ENCODE measurements at regions not wholly inside any gene's neighbourhood (a gene's known extent, or its start where the extent isn't known, plus 50 kb on each side); places are given as distances from the start of the nearest gene placed in this dataset.

- no peak for TF ChIP-seq CTCF (IDR thresholded peaks at IDR 0.05)
- TF ChIP-seq POLR2AphosphoS5 (IDR thresholded peaks at IDR 0.05), result no peak
- TF ChIP-seq POLR2A (IDR thresholded peaks at IDR 0.05), result no peak
Observed at GRCh38 chr5:85838781-85839180, 779.0 kb upstream of the COX7C start.

All from upper lobe of left lung (tissue), 4 donors.